MM.1S (cell line): ENCODE measurements at regions not wholly inside any gene's neighbourhood (a gene's known extent, or its start where the extent isn't known, plus 50 kb on each side); places are given as distances from the start of the nearest gene placed in this dataset.

Experiments used
- EZH2 ChIP-seq: fragments of 300-600 bp; sonication (generic); optimal IDR thresholded peaks from 2 replicates; pipeline ENCODE3; 2017; ENCODE audit warnings: low read depth, mild to moderate bottlenecking, antibody characterized with exemption, low read length, mixed read lengths
- EZH2phosphoT487 ChIP-seq: fragments of 300-600 bp; sonication (generic); IDR thresholded peaks from 2 replicates; pipeline ENCODE4 v1.6.1; 2018; ENCODE audit warnings: antibody characterized with exemption, low read length
- TF ChIP-seq, protein P1 (sequence below): fragments of 300-600 bp; sonication (generic); IDR thresholded peaks from 2 replicates; pipeline ENCODE4 v1.5.1; 2016; ENCODE audit warnings: antibody characterized with exemption, low read length, mixed read lengths

DNA sequence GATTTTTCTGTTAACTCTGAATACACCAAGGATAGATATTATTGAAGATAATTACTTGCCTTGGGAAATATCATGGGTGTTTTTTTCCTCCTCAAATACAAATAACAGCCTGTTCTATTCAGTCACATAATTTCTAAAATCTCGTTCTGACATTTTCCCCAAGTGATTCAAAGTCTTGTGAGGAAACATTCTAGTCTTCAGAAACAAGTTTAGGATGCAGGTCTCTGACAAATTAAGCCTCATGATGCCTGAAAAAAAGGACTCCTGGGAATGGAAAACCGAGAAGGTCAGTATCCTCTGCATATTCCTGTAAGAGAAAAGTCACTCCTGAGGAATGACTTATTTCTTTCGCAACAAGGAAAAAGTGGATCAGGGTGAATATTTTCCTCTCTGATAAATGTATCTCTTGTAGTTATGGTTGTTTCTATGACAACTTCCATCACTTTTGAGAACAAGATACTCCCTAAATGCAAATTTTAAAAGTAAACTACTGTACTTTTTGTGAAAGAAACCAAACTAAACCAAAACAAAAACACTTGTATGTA is 384.6 kb downstream of the CNTNAP4 start:
- TF ChIP-seq EZH2 (no peak), EZH2phosphoT487 (no peak)
- TF ChIP-seq, protein P1, sequence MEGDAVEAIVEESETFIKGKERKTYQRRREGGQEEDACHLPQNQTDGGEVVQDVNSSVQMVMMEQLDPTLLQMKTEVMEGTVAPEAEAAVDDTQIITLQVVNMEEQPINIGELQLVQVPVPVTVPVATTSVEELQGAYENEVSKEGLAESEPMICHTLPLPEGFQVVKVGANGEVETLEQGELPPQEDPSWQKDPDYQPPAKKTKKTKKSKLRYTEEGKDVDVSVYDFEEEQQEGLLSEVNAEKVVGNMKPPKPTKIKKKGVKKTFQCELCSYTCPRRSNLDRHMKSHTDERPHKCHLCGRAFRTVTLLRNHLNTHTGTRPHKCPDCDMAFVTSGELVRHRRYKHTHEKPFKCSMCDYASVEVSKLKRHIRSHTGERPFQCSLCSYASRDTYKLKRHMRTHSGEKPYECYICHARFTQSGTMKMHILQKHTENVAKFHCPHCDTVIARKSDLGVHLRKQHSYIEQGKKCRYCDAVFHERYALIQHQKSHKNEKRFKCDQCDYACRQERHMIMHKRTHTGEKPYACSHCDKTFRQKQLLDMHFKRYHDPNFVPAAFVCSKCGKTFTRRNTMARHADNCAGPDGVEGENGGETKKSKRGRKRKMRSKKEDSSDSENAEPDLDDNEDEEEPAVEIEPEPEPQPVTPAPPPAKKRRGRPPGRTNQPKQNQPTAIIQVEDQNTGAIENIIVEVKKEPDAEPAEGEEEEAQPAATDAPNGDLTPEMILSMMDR, result no peak
